HG02678 (cell line): ENCODE measurements at regions not wholly inside any gene's neighbourhood (a gene's known extent, or its start where the extent isn't known, plus 50 kb on each side); places are given as distances from the start of the nearest gene placed in this dataset.
"Not testable (repeated sequence)": the region's sequence is repeated elsewhere in the genome, so short reads cannot be mapped to it uniquely, and the experiment has no call there.

ENCODE experiments used
- ATAC-seq: cut with Tn5 transposase; IDR thresholded peaks from one replicate; pipeline ENCODE4 v1.9.1; 2021; ENCODE audit warnings: mild to moderate bottlenecking, moderate library complexity; ENCODE audit not compliant: unreplicated experiment

DNA sequence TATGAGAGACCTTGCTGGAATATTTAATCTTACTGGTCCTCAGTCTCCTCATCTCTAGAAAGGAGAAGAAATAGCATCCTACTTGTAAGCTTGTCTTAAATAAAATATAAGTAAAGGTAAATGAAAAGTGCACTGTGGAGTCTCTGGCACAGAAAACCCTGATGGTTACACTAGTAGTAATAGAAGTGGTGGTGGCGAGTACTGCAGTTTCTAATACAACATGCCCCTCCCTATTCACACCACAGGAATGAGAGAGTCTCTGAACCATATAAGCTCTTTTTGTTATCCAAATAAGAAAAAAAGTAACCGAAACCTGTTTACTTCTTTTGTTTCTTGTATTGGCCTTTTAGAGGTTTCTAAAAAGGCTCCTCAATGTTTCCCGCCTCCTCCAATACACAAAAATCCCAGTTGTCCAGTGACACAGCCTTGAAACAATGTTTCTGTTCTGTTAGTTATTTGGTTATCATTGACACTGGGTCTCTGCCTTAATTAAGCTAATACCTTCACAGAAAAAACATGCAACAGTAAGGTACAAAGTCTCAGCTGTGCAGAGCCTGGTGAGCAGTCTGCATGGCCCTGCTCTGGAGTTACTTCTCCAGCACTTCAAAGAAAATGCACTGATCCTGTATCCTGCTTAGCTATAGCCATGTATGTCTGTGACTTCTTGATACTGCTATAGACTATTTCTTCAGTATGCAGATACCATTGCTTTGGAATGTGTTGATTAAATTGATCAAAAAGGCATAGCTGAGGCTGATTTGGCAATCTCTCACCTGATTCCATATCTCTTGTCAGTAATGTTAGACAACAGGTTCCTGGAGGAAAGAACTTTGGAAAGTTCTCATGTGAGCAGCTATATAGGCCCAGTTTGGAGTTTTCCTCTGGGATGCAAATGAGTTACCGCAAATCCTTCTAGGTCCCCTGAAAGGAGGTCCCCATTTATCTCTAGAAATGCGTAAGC is 315.6 kb upstream of the IL12A start:
- ATAC-seq, result no peak

DNA sequence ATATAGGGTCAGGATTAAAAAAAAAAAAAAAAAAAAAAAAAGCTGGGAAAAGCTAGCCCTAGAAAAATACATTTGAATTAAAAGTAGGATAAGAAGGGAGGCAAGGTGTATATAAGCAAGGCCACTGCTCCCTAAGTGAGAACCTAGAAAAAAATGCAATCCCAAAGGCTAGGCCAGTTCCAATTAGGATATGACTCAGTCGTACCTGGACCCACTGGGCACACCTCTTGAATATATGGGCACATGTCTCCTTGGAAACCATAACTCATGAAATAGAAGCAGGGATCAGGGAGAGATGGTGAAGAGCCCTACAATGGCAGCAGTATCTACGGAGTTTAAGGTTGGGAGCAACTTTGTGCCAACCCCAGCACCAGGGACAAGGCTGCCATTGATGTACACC is 314.1 kb upstream of the IL12A start:
- ATAC-seq, result no peak

- ATAC-seq, result no peak
Observed at GRCh38 chr3:159675285-159675684, 313.4 kb upstream of the IL12A start.

GRCh38 chr3:159679900-159680299 is 308.7 kb upstream of the IL12A start:
- no peak for ATAC-seq

- not testable (repeated sequence) for ATAC-seq
Observed at GRCh38 chr3:159681717-159682116, 306.9 kb upstream of the IL12A start.

GRCh38 chr3:159685801-159686200 is 302.8 kb upstream of the IL12A start:
- ATAC-seq, result no peak

DNA sequence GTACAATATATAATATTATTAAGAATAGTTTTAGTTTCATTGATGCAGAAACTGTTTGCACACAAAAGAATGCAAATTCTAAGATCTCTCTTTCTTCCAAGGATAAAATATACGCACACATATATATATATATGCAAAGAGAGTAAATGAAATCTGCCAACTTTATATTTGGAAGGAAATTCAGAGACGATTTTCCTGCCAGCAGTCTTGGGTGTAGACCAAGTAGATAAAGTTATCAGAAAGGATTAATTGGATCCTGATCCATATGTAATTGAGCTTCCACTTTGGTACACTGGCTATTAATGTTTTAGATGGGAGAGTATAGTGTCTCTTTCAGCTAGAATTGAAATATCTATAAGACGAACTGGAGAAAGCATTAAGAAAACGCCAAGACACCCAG is 295.4 kb upstream of the IL12A start:
- ATAC-seq, result no peak

- ATAC-seq, result no peak
Observed at GRCh38 chr3:159711560-159712333, 276.9 kb upstream of the IL12A start.

DNA sequence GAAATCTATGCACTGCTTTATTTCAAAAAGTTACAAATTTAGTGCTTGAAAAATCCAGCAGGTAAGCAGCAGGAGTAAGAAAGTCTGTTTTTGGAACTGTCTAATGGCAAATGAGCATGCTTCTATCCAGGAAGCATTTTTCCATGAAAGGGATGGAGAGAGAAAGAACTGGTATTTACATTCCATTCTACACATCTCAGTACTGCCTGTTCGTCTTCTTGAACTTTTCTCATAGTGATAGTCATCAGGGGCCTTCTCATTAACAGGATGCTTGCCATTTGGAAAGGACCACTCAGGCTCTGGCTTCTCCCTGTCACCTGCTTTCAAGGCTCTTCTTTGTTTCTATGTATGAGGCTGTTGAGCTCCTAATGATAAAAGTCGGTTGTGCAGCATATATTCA is 267.3 kb upstream of the IL12A start:
- no peak for ATAC-seq

GRCh38 chr3:159723295-159723694 is 265.3 kb upstream of the IL12A start:
- no peak for ATAC-seq

DNA sequence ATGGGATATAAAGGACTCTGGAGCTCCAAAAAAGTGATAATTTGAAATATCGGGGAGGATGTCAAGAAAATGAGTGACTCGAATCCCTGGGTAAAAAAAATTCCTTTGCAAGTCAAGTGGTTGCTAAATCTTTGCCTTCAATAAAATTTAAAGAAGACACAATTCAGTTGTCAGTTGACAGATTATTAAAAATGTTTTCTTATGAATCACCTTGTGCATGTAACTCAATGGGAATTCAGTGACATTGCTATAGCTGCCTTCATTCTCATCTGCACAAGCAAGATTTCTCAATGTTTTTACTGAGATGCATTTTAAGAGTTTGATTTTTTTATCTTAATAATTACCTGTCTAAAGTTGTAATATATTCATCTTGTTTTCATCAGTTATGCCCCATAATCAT is 264.0 kb upstream of the IL12A start:
- no peak for ATAC-seq

DNA sequence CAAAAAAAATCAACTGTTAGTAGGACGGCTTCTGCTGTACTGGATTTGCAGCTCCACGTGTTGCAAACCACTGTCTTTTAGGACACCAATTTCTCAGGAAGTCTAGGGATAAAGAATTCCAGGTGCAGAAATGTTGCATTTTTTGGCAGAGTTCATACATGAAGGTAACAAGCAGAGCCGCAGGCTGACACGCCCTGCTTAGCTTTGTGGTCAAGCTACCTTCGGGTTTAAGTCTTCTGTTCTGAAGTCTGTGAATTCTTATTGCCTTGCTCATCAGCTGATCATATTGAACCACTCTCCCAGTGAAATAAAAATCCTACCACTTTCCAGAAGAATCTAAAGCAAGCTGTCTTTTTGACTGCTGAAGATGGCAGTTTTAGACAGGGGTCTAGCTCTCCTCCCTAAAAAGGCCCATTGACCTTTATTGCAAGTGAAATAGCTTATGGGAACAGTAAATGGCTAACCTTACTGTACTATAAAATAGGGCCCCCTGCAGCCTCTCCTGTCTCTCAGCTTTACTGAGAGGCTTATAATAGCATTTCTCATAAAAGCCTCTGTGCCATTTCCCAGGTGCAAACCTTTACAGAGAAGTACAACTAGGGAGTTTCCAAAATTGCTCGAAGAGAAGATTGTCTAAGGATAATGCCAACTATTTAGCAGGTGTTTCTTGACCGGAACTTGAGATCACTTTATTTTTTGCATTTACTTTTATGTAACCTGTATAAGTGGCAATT is 262.2 kb upstream of the IL12A start:
- ATAC-seq, result no peak

GRCh38 chr3:159727506-159727905 is 261.1 kb upstream of the IL12A start:
- no peak for ATAC-seq

GRCh38 chr3:159731254-159731653 is 257.4 kb upstream of the IL12A start:
- no peak for ATAC-seq

DNA sequence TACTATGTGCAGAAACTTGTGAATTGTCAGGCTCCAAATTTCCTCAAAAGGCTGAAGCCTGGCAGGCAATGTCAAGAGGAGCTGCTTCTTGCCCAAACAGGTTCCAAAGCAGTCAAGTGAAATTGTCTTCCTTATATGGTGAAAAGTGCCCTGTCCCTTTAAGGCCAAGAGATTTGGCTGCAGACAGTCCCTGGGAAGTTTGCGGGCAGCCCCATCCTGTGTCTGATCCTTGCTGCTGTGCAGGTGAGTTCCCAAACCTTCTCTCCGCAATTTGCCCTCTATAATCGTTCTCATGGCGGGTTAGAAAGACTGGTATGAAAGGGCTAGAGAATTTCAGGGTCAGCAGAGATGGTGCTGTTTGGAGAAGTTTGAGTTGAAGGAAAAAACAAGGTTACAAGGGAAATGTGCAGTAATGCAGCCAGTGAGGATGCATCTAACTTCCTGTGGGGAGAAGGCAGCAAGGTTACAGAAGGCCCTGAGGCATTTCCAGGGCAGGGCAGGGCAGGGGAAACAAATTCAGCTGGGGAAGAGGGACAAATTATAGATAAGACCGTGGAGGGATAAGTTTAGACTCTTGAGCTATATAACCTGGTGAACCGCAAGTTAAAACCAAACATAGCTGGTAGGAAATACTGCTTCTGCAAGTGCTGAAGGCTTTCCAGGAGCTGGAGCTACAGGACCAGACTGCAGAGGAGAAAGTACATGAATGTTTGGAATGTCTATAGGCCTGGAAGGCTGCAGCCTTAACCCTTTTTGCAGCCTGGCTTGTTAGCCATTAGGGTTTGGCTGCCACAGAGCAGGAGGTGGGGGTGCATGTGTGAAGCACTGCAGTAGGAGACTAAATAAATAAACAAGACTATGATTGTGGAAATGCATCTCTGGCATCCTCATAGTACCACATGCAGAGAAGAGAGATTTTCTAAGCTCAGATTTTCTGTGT is 256.2 kb upstream of the IL12A start:
- ATAC-seq, result no peak

DNA sequence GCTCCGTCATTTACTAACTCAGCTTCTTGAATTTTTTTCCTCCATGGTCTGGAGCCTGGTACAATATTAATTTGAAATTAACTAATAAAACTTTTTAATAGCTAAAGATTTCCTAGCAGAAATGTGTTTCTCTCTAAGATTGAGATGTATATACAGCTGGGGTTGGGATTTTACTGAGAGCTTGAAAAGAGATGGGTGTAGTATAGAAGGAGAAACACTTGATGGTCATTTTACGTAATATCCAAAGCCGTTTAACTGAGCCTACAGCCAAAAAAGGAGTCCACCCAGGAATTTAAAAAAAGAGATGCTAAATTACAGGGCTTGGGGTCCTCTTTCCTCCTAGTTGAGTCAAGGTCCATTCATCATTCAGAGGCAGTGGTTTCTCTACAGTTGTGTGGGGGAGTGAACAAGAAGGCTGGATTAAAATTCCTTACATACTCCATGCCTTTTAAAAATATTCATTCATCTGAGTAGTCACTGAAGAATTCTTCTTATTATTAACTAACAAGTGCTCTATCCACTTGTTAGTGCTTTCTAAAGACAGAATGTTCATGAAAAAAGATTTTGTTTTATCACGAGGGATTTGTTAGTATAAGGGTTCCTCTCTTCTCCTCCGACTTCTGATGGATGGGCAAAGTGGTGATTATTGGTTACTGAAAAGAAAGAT is 255.3 kb upstream of the IL12A start:
- no peak for ATAC-seq

DNA sequence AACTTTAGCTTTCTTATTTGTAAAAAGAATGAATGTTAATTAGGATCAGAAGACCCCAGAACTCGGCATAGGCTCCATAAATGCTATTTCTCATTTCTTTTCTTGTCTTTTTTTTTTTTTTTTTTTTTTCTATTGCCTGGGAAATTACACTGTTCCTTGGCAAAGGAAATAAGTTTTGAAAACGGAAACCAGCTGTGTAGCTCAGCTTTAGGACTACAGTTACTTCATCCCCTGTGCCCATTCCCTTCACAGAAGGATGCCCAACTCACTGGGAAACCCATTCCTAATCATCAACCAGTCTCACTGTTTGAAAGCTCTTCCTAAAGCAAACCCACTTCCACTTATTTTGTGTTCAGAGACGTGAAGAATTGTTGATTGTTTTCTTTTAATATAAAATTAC is 254.0 kb upstream of the IL12A start:
- no peak for ATAC-seq

DNA sequence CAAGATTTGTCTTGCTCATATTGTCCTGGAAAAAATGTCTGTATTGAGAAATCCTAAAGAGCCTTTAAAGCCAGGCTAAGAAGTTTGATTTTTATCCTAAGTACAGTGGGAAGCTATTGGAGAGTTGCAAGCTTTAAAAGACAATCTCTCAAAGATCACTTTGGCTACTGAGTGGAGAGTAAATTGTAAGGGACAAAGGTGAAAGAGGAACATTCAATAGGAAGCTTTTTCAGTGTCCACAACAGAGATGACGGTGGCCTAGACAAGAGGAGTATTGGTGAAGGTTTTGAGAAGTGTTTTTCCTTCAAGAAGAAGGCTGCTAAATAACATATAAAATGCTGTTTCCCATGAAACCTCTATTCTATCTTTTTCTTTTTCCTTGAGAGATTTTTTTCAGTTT is 249.5 kb upstream of the IL12A start:
- no peak for ATAC-seq

- ATAC-seq, result no peak
Observed at GRCh38 chr3:159739969-159740368, 248.7 kb upstream of the IL12A start.

- ATAC-seq, result no peak
Observed at GRCh38 chr3:159741281-159741680, 247.4 kb upstream of the IL12A start.
